IMR-90 (cell line): ENCODE measurements at regions not wholly inside any gene's neighbourhood (a gene's known extent, or its start where the extent isn't known, plus 50 kb on each side); places are given as distances from the start of the nearest gene placed in this dataset.
A peak's percentile ranks its signal among the peaks of the same experiment; 100 is the strongest.

ENCODE experiments used
- ATAC-seq: fragments of 200-7000 bp; cut with Tn5 transposase; 2 replicates; pipeline ENCODE4 v1.9.1; 2020; ENCODE audit warnings: low read depth, mild to moderate bottlenecking, moderate library complexity
- BruUV-seq: library from RNA; stranded (reverse); fragments of 400-500 nt; replicated peaks from 2 replicates; lab custom pipeline; 2021; lab: Mats Ljungman, UMichigan
- CTCF ChIA-PET: fragments of 300-600 bp; formaldehyde crosslinking; extraction: SDS; loops from one replicate; lab custom pipeline; 2021; ENCODE audit warnings: antibody characterized with exemption; lab: Yijun Ruan, JAX
- POLR2A ChIA-PET: fragments of 300-600 bp; sonication (Branson Sonifier 250); formaldehyde crosslinking; loops from one replicate; lab custom pipeline; 2022; ENCODE audit warnings: antibody characterized with exemption; ENCODE audit not compliant: unreplicated experiment; lab: Charles Lee
- DNase-seq: peaks from one replicate; pipeline ENCODE4 v3.0.0; 2013
- H2AFZ ChIP-seq: replicated peaks from 2 replicates; pipeline ENCODE3; 2013; ENCODE audit warnings: low read length, mild to moderate bottlenecking; ENCODE audit not compliant: poor library complexity
- H2AK5ac ChIP-seq: 2 replicates; pipeline ENCODE4 v1.6.1; 2013; ENCODE audit warnings: low read depth, low read length, inconsistent platforms
- H2AK9ac ChIP-seq: replicated peaks from 2 replicates; pipeline ENCODE3; 2013; ENCODE audit warnings: mild to moderate bottlenecking, low read depth, low read length, moderate library complexity; ENCODE audit not compliant: poor library complexity
- H2BK120ac ChIP-seq: 2 replicates; pipeline ENCODE4 v1.6.1; 2013; ENCODE audit warnings: low read depth, low read length, inconsistent platforms
- H2BK15ac ChIP-seq: 3 replicates; pipeline ENCODE4 v1.6.1; 2013; ENCODE audit warnings: low read depth, low read length, inconsistent platforms
- H2BK20ac ChIP-seq: 2 replicates; pipeline ENCODE4 v1.6.1; 2013; ENCODE audit warnings: low read depth, mild to moderate bottlenecking, inconsistent platforms, low read length, moderate library complexity
- H2BK5ac ChIP-seq: 2 replicates; pipeline ENCODE4 v1.6.1; 2013; ENCODE audit warnings: mild to moderate bottlenecking, low read depth, low read length, inconsistent platforms; ENCODE audit not compliant: poor library complexity, severe bottlenecking
- H3K14ac ChIP-seq: replicated peaks from 2 replicates; pipeline ENCODE4 v1.6.1; 2013; ENCODE audit warnings: low read depth, low read length, inconsistent platforms
- H3K18ac ChIP-seq: 2 replicates; pipeline ENCODE4 v1.6.1; 2013; ENCODE audit warnings: low read depth, low read length, control low read depth
- H3K23ac ChIP-seq: 2 replicates; pipeline ENCODE4 v1.6.1; 2013; ENCODE audit warnings: low read depth, low read length, inconsistent platforms
- H3K27ac ChIP-seq: 2 replicates; pipeline ENCODE4 v1.5.1; 2013; ENCODE audit warnings: mild to moderate bottlenecking, control low read depth, low read length; ENCODE audit not compliant: insufficient read depth
- H3K27me3 ChIP-seq: 2 replicates; pipeline ENCODE4 v1.6.1; 2013; ENCODE audit warnings: low read length; ENCODE audit not compliant: control insufficient read depth, insufficient read depth
- H3K36me3 ChIP-seq: 2 replicates; pipeline ENCODE4 v1.6.1; 2013; ENCODE audit warnings: low read length, mixed read lengths; ENCODE audit not compliant: control insufficient read depth, insufficient read depth
- H3K4ac ChIP-seq: 2 replicates; pipeline ENCODE4 v1.6.1; 2013; ENCODE audit warnings: low read depth, low read length, inconsistent platforms
- H3K4me1 ChIP-seq: 2 replicates; pipeline ENCODE4 v1.6.1; 2013; ENCODE audit warnings: low read length, mixed read lengths; ENCODE audit not compliant: control insufficient read depth, insufficient read depth
- H3K4me2 ChIP-seq: 2 replicates; pipeline ENCODE4 v1.6.1; 2013; ENCODE audit warnings: low read depth, mild to moderate bottlenecking, control low read depth, low read length, moderate library complexity
- H3K4me3 ChIP-seq: 2 replicates; pipeline ENCODE4 v1.5.1; 2013; ENCODE audit warnings: low read depth, mild to moderate bottlenecking, control low read depth, low read length, moderate library complexity; ENCODE audit not compliant: insufficient read depth
- H3K56ac ChIP-seq: 2 replicates; pipeline ENCODE4 v1.6.1; 2013; ENCODE audit warnings: low read length, inconsistent platforms; ENCODE audit not compliant: insufficient read depth; ENCODE audit errors: extremely low read depth
- H3K79me1 ChIP-seq, 2 experiments: 2 replicates each; pipeline ENCODE4 v1.6.1; 2013; ENCODE audit warnings: low read length in 2 of 2, inconsistent platforms in 1 of 2, low read depth in 1 of 2
- H3K9ac ChIP-seq: 2 replicates; pipeline ENCODE4 v1.6.1; 2013; ENCODE audit warnings: low read depth, low read length, control low read depth
- H3K9me1 ChIP-seq: 2 replicates; pipeline ENCODE4 v1.6.1; 2013; ENCODE audit warnings: low read length, inconsistent platforms; ENCODE audit not compliant: insufficient read depth
- H3K9me3 ChIP-seq: 2 replicates; pipeline ENCODE4 v1.6.1; 2013; ENCODE audit warnings: low read length; ENCODE audit not compliant: control insufficient read depth, insufficient read depth
- H4K20me1 ChIP-seq: 2 replicates; pipeline ENCODE4 v1.6.1; 2013; ENCODE audit warnings: low read length, inconsistent platforms; ENCODE audit not compliant: insufficient read depth
- H4K5ac ChIP-seq: 2 replicates; pipeline ENCODE4 v1.6.1; 2013; ENCODE audit warnings: mild to moderate bottlenecking, low read depth, low read length, control low read depth
- H4K8ac ChIP-seq, 2 experiments: 2 replicates each; pipeline ENCODE4 v1.6.1; 2013; ENCODE audit warnings: low read depth in 2 of 2, low read length in 2 of 2, control low read depth in 1 of 2, inconsistent platforms in 1 of 2
- H4K91ac ChIP-seq: 2 replicates; pipeline ENCODE4 v1.6.1; 2013; ENCODE audit warnings: low read depth, low read length, inconsistent platforms; ENCODE audit not compliant: insufficient read depth
- BHLHE40 ChIP-seq: fragments of 150-350 bp; IDR thresholded peaks from 2 replicates; pipeline ENCODE4 v1.6.1; 2016; ENCODE audit warnings: mild to moderate bottlenecking, low read depth, low read length
- CEBPB ChIP-seq: IDR thresholded peaks from 2 replicates; pipeline ENCODE4 v1.6.1; 2012; ENCODE audit warnings: low read depth, low read length, improper control_type of control experiment
- CHD1 ChIP-seq: IDR thresholded peaks from 2 replicates; pipeline ENCODE4 v1.6.1; 2012; ENCODE audit warnings: low read depth, low read length, improper control_type of control experiment
- CTCF ChIP-seq: conservative IDR thresholded peaks from 2 replicates; pipeline ENCODE4 v1.5.1; 2012; ENCODE audit warnings: mild to moderate bottlenecking, low read depth, low read length, improper control_type of control experiment
- ELK1 ChIP-seq: fragments of 150-350 bp; IDR thresholded peaks from 2 replicates; pipeline ENCODE4 v1.6.1; 2016; ENCODE audit warnings: low read depth, mild to moderate bottlenecking, low read length, moderate library complexity, borderline replicate concordance
- FOS ChIP-seq: fragments of 150-350 bp; IDR thresholded peaks from 2 replicates; pipeline ENCODE4 v1.6.1; 2016; ENCODE audit warnings: low read depth, low read length
- MAFK ChIP-seq: IDR thresholded peaks from 2 replicates; pipeline ENCODE4 v1.6.1; 2012; ENCODE audit warnings: low read depth, low read length, improper control_type of control experiment
- MAZ ChIP-seq: IDR thresholded peaks from 2 replicates; pipeline ENCODE4 v1.6.1; 2012; ENCODE audit warnings: low read depth, mild to moderate bottlenecking, low read length, improper control_type of control experiment, moderate library complexity, borderline replicate concordance
- MXI1 ChIP-seq: IDR thresholded peaks from 2 replicates; pipeline ENCODE4 v1.6.1; 2012; ENCODE audit warnings: low read depth, mild to moderate bottlenecking, low read length, moderate library complexity, borderline replicate concordance
- NFE2L2 ChIP-seq: fragments of 150-350 bp; IDR thresholded peaks from 2 replicates; pipeline ENCODE4 v1.6.1; 2016; ENCODE audit warnings: low read depth, mild to moderate bottlenecking, low read length
- POLR2A ChIP-seq: IDR thresholded peaks from 2 replicates; pipeline ENCODE4 v1.6.1; 2012; ENCODE audit warnings: mild to moderate bottlenecking, low read depth, low read length
- RAD21 ChIP-seq: IDR thresholded peaks from 2 replicates; pipeline ENCODE4 v1.6.1; 2012; ENCODE audit warnings: low read length, improper control_type of control experiment
- RCOR1 ChIP-seq: IDR thresholded peaks from 2 replicates; pipeline ENCODE4 v1.6.1; 2012; ENCODE audit warnings: mild to moderate bottlenecking, low read length, improper control_type of control experiment; ENCODE audit not compliant: insufficient replicate concordance
- RFX5 ChIP-seq: IDR thresholded peaks from 2 replicates; pipeline ENCODE4 v1.8.0; 2012; ENCODE audit warnings: low read depth, mild to moderate bottlenecking, low read length, moderate library complexity
- SMC3 ChIP-seq: fragments of 150-350 bp; IDR thresholded peaks from 2 replicates; pipeline ENCODE4 v1.6.1; 2016; ENCODE audit warnings: low read depth, mild to moderate bottlenecking, antibody characterized with exemption, low read length, moderate library complexity
- USF2 ChIP-seq: fragments of 150-350 bp; IDR thresholded peaks from 2 replicates; pipeline ENCODE4 v1.6.1; 2017; ENCODE audit warnings: mild to moderate bottlenecking, antibody characterized with exemption, low read length, low read depth
- WGBS, 2 experiments: methylation state at CpG; one replicate each; pipeline versions ENCODE4 v1.1.5 to v1.1.7; 2013; ENCODE audit warnings: missing lambda C conversion rate in 2 of 2; ENCODE audit not compliant: insufficient read length in 1 of 2; ENCODE audit errors: extremely low coverage in 2 of 2; 5-methylcytosine and 5-hydroxymethylcytosine counted together
- dilution Hi-C: fragments of 300-500 bp; cut with HindIII; formaldehyde crosslinking; loops from one replicate; pipeline ENCODE4 v1.14.3; 2018; ENCODE audit warnings: low sequenced_read_pairs; ENCODE audit not compliant: unreplicated experiment
- in situ Hi-C: fragments of 300-500 bp; cut with MboI; formaldehyde crosslinking; loops from 3 replicates; pipeline ENCODE4 v1.14.3; 2019; ENCODE audit warnings: low sequenced_read_pairs, inconsistent platforms, mixed read lengths
- intact Hi-C: fragments of 100-400 bp; cut with micrococcal nuclease; formaldehyde crosslinking; loops from 2 replicates; pipeline ENCODE4 v1.10.0; 2022

GRCh38 chr5:143751342-143751741, 60.6 kb upstream of the HMHB1 start:
- Histone ChIP-seq H3K4me2 (no peak overlapping the region), H4K5ac (no peak overlapping the region), H2BK15ac (0 out of 3 replicates have a peak overlapping the region, but pooled peaks have one; percentile 30), H3K4me3 (no peak overlapping the region), H3K4me1 (no peaks in the 10 kb centered on the region; the same call in 1 of the 2 replicates), H2BK20ac (no peak overlapping the region), H3K27ac (no peak overlapping the region), H3K36me3 (no peaks in the 10 kb centered on the region), H3K27me3 (no peaks in the 10 kb centered on the region), H3K9me3 (no peaks in the 10 kb centered on the region), H4K20me1 (no peaks in the 10 kb centered on the region), H3K9me1 (no peaks in the 10 kb centered on the region; the same call in 1 of the 2 replicates), H3K4ac (0 out of 2 replicates have a peak overlapping the region, but pooled peaks have one; percentile 13), H3K18ac (no peak overlapping the region), H3K14ac (no peak overlapping the region; the same call in 1 of the 2 replicates), H2BK5ac (no peak overlapping the region), H4K91ac (no peak overlapping the region), H3K56ac (no peak overlapping the region), H4K8ac (no peak overlapping the region), H2BK120ac (no peak overlapping the region), H3K23ac (no peak overlapping the region), H3K9ac (no peak overlapping the region), H2AK5ac (peak overlapping the region; percentile 66; the same call in 1 of the 2 replicates), H3K79me1 (no peaks in the 10 kb centered on the region), H2AK9ac (no peak overlapping the region), H2AFZ (no peak overlapping the region)
- BruUV-seq: no TSS peak
- ChIA-PET POLR2A (no interaction called here), CTCF (no interaction called here)
- no peak for TF ChIP-seq CHD1
- no peak for TF ChIP-seq FOS
- no peak for TF ChIP-seq CTCF
- no peak for TF ChIP-seq RFX5
- TF ChIP-seq MXI1: no peak
- TF ChIP-seq MAFK: no peak
- no peak for TF ChIP-seq BHLHE40
- TF ChIP-seq POLR2A: no peak
- no peak for TF ChIP-seq RAD21
- no peak for TF ChIP-seq ELK1
- TF ChIP-seq SMC3: no peak
- TF ChIP-seq CEBPB: no peak
- no peak for TF ChIP-seq NFE2L2
- no peak for TF ChIP-seq RCOR1
- no peak for TF ChIP-seq MAZ
- no peak for TF ChIP-seq USF2
- in situ Hi-C loops (no loop called here), dilution Hi-C loops (no loop called here), intact Hi-C loops (no loop called here)
- DNase-seq: no peak
- no peak for ATAC-seq
- WGBS, 2 experiments: no CpG with 5 or more reads among the region's 4 CpGs
